ENCODE measurements at regions not wholly inside any gene's neighbourhood (a gene's known extent, or its start where the extent isn't known, plus 50 kb on each side); places are given as distances from the start of the nearest gene placed in this dataset.

DNA sequence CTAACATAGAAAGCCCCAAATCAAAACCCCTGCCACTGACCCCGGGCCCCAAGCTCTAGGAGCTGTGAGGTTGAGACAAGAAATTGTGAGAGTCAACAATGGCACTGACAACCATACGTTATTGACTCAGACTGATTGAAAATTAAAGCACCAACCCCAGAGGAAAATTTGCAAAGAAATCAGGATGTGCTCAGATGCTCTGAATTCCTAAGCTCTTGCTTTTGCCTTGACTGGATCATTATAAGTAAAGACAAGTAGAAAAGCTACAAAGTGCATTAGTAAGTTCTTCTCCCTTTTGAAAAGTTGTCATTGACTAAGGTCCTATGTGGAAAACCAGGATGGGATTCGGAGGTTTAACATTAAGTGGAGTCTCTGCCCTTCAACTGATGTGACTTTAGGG lies 130.2 kb downstream of the SAMD9 start:
- TF ChIP-seq POLR2AphosphoS5 (IDR thresholded peaks at IDR 0.05) = no peak
- TF ChIP-seq, protein P1, sequence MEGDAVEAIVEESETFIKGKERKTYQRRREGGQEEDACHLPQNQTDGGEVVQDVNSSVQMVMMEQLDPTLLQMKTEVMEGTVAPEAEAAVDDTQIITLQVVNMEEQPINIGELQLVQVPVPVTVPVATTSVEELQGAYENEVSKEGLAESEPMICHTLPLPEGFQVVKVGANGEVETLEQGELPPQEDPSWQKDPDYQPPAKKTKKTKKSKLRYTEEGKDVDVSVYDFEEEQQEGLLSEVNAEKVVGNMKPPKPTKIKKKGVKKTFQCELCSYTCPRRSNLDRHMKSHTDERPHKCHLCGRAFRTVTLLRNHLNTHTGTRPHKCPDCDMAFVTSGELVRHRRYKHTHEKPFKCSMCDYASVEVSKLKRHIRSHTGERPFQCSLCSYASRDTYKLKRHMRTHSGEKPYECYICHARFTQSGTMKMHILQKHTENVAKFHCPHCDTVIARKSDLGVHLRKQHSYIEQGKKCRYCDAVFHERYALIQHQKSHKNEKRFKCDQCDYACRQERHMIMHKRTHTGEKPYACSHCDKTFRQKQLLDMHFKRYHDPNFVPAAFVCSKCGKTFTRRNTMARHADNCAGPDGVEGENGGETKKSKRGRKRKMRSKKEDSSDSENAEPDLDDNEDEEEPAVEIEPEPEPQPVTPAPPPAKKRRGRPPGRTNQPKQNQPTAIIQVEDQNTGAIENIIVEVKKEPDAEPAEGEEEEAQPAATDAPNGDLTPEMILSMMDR (IDR thresholded peaks at IDR 0.05 in 8 of 11, conservative IDR thresholded peaks at IDR 0.05 in 3 of 11) = no peak
